Kidney (tissue), 13 donors: ENCODE measurements at regions not wholly inside any gene's neighbourhood (a gene's known extent, or its start where the extent isn't known, plus 50 kb on each side); places are given as distances from the start of the nearest gene placed in this dataset.

Experiments used
- DNase-seq, 5 donors: peaks; one replicate each; pipeline ENCODE4 v3.0.0-alpha.2; 2013 to 2020
- FAIRE-seq: peaks from 2 replicates; lab custom pipeline; 2012; peaks lifted over from hg19 to GRCh38; lab: Jason Lieb, UNC
- H3K27ac ChIP-seq, 2 donors: one replicate each; pipeline ENCODE4 v1.7.0; 2013; ENCODE audit warnings: low read depth in 2 of 2, low read length in 2 of 2, inconsistent platforms in 1 of 2
- H3K27me3 ChIP-seq: one replicate; pipeline ENCODE4 v1.7.1; 2013; ENCODE audit warnings: low read length, inconsistent platforms; ENCODE audit not compliant: control insufficient read depth, insufficient read depth
- H3K36me3 ChIP-seq, 3 donors: one replicate each; pipeline versions ENCODE4 v1.7.0 to v1.7.1; 2013; ENCODE audit warnings: low read length in 3 of 3, control low read depth in 1 of 3, inconsistent platforms in 1 of 3; ENCODE audit not compliant: insufficient read depth in 3 of 3, control insufficient read depth in 2 of 3
- H3K4me1 ChIP-seq, 3 donors: one replicate each; pipeline versions ENCODE4 v1.7.0 to v1.7.1; 2013; ENCODE audit warnings: low read length in 3 of 3, inconsistent platforms in 1 of 3, low read depth in 1 of 3; ENCODE audit not compliant: control insufficient read depth in 2 of 3, insufficient read depth in 2 of 3
- H3K4me3 ChIP-seq, 3 donors: one replicate each; pipeline versions ENCODE4 v1.7.0 to v1.8.1; 2013; ENCODE audit warnings: low read length in 3 of 3, control low read depth in 1 of 3, inconsistent platforms in 1 of 3
- H3K9ac ChIP-seq, 3 donors: one replicate each; pipeline versions ENCODE4 v1.7.0 to v1.7.1; 2013; ENCODE audit warnings: low read length in 3 of 3, control low read depth in 1 of 3, inconsistent platforms in 1 of 3
- H3K9me3 ChIP-seq, 3 donors: one replicate each; pipeline versions ENCODE4 v1.7.0 to v1.7.1; 2013; ENCODE audit warnings: low read length in 3 of 3, control low read depth in 1 of 3, inconsistent platforms in 1 of 3; ENCODE audit not compliant: control insufficient read depth in 2 of 3, insufficient read depth in 1 of 3
- intact Hi-C: fragments of 100-400 bp; cut with DNase I; formaldehyde crosslinking; loops from one replicate; pipeline ENCODE4 v1.11.1; 2022
- TF ChIP-seq, protein P1 (sequence below): IDR thresholded peaks from 3 replicates; pipeline ENCODE4 v1.5.1; 2012; ENCODE audit warnings: mild to moderate bottlenecking, moderate library complexity, borderline replicate concordance; ENCODE audit not compliant: insufficient read depth; ENCODE audit errors: extremely low read depth
- donor health status: control.
- donor health status: control.
- donor health status: control.
- donor health status: control.
- donor health status: control.
- donor health status: DM: yes; HTN: yes; CAD: no.
- donor health status: Normal renal cell carcinoma (clear cell type).

DNA sequence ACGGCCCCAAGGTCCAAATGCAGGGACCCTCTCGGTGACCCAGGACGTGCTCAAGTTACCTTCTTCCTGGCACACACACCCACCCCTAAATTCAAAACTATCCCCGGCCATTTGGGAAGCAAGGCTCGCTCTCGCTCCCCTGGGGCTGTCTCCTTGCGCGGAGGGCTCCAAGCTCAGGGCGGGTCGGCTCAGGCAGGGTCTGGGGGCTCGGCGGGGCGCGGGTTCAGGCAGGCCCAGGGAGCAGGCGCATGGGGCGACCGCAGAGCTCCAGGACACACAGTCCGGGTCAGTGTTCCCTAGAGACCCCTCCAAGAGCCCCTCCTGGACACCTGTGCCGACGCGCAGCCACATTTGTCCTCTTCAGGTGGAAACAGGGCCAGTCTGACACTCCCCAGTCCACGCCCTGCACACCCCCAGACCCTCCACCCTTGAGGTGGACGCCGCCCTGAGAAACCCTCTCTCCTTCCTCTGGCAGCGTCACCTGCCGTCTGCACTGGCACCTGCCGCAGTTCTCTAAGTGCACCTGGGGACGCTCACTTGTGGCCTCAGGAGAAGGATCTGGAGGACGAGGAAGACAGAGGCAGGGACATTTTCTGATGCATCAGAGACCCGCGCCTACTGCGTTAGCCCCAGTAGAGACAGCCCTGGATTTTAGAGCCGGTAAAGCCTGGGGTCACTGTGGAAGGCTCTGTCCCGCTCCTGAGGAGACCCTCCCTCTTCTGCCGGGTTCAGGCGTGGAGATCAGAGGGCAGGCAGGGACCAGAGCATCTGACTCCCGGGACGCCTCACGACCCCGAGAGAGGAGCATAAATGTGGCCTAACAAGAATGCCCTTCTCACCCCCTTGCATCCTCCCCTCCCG lies 138.8 kb downstream of the TWIST2 start:
- TF ChIP-seq, protein P1, sequence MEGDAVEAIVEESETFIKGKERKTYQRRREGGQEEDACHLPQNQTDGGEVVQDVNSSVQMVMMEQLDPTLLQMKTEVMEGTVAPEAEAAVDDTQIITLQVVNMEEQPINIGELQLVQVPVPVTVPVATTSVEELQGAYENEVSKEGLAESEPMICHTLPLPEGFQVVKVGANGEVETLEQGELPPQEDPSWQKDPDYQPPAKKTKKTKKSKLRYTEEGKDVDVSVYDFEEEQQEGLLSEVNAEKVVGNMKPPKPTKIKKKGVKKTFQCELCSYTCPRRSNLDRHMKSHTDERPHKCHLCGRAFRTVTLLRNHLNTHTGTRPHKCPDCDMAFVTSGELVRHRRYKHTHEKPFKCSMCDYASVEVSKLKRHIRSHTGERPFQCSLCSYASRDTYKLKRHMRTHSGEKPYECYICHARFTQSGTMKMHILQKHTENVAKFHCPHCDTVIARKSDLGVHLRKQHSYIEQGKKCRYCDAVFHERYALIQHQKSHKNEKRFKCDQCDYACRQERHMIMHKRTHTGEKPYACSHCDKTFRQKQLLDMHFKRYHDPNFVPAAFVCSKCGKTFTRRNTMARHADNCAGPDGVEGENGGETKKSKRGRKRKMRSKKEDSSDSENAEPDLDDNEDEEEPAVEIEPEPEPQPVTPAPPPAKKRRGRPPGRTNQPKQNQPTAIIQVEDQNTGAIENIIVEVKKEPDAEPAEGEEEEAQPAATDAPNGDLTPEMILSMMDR: no peak
- Histone ChIP-seq H3K4me3 (no peak overlapping the region), H3K36me3 (no peaks in the 10 kb centered on the region), H3K27ac (no peak overlapping the region), H3K9me3 (no peaks in the 10 kb centered on the region), H3K27me3 (no peaks in the 10 kb centered on the region), H3K9ac (no peak overlapping the region), H3K4me1 (no peaks in the 10 kb centered on the region)
- intact Hi-C loops: no loop called here
- DNase-seq: no peak
- no peak for FAIRE-seq

DNA sequence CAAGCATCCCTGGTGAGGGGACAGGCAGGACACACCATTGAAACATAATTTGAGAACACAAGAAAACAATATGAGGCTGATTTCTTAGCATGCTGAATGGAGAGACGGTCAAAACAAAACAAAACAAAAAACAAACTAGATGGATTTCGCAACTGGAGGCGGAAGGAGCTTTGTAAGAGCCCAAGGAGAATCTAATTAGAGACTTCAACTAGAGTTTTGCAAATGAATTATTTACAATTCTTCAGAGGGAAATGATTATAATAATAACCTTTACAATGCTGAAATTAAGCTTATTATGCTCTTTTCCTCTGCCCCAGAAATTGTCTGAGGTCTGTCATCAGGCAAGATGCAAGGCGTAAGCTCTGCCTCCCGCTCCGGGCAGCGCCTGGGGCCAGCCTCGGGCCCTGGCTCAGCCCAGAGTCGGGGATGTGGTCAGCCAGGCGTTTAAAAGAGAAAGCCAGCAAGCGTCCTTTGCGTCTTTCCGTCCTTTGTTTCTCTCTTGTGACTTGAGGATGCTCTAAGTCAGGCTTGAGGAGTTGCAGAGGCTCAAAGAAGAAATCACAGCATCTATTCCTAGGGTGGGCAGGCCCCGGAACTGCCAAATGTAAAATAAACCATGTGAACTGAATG lies 139.6 kb downstream of the TWIST2 start:
- Histone ChIP-seq H3K4me3 (no peak overlapping the region), H3K9me3 (no peaks in the 10 kb centered on the region), H3K27me3 (no peaks in the 10 kb centered on the region), H3K4me1 (no peaks in the 10 kb centered on the region), H3K36me3 (no peaks in the 10 kb centered on the region), H3K27ac (no peak overlapping the region), H3K9ac (no peak overlapping the region)
- DNase-seq: no peak
- TF ChIP-seq, protein P1: no peak
- intact Hi-C loops: no loop called here
- FAIRE-seq: no peak

DNA sequence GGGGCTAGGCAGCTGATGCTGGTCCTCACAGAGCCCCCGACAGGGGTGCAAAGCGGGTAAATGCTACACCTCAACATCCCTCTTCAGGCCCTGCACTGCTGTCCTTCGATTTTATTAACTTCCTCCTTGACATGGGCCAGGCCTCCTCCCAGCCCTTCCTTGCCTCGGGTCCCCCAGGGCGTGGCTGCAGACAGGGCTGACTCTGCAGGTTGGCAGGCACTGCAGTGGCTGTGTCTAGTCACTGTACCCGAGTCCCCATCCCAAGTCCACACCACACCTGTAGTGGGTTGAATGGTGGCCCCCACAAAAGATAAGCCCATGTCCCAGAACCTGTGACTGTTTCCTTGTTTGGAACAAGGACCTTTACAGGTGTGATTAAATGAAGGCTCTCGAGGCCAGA lies 140.2 kb downstream of the TWIST2 start:
- TF ChIP-seq, protein P1: no peak
- DNase-seq (no peak), FAIRE-seq (no peak)
- Histone ChIP-seq H3K27me3 (no peaks in the 10 kb centered on the region), H3K4me1 (no peaks in the 10 kb centered on the region), H3K9ac (no peak overlapping the region), H3K4me3 (no peak overlapping the region), H3K9me3 (no peaks in the 10 kb centered on the region), H3K27ac (no peak overlapping the region), H3K36me3 (no peaks in the 10 kb centered on the region)
- intact Hi-C loops: no loop called here
